Parathyroid adenoma (tissue), 2 donors: ENCODE measurements at regions not wholly inside any gene's neighbourhood (a gene's known extent, or its start where the extent isn't known, plus 50 kb on each side); places are given as distances from the start of the nearest gene placed in this dataset.

Experiments used
- H2AFZ ChIP-seq: fragments of 300-600 bp; sonication (generic); one replicate; pipeline ENCODE4 v1.7.0; 2017; ENCODE audit warnings: antibody characterized with exemption, mild to moderate bottlenecking
- H3K27ac ChIP-seq: fragments of 300-600 bp; sonication (generic); one replicate; pipeline ENCODE4 v1.7.0; 2017
- H3K27me3 ChIP-seq: fragments of 300-600 bp; sonication (generic); one replicate; pipeline ENCODE4 v1.7.0; 2017; ENCODE audit warnings: low read length; ENCODE audit not compliant: control insufficient read depth, insufficient read depth
- H3K36me3 ChIP-seq: fragments of 300-600 bp; sonication (generic); one replicate; pipeline ENCODE4 v1.7.0; 2017; ENCODE audit warnings: low read length; ENCODE audit not compliant: control insufficient read depth, insufficient read depth
- H3K4me1 ChIP-seq: fragments of 300-600 bp; sonication (generic); one replicate; pipeline ENCODE4 v1.7.0; 2017; ENCODE audit warnings: control low read depth
- H3K4me2 ChIP-seq: fragments of 300-600 bp; sonication (generic); one replicate; pipeline ENCODE4 v1.7.0; 2017; ENCODE audit warnings: low read length
- H3K4me3 ChIP-seq: fragments of 300-600 bp; sonication (generic); one replicate; pipeline ENCODE4 v1.7.0; 2017; ENCODE audit warnings: low read depth, low read length
- H3K79me2 ChIP-seq: fragments of 300-600 bp; sonication (generic); one replicate; pipeline ENCODE4 v1.7.0; 2017; ENCODE audit warnings: control low read depth
- H3K9ac ChIP-seq: fragments of 300-600 bp; sonication (generic); one replicate; pipeline ENCODE4 v1.7.0; 2017; ENCODE audit warnings: mild to moderate bottlenecking
- H3K9me3 ChIP-seq: fragments of 300-600 bp; sonication (generic); one replicate; pipeline ENCODE4 v1.7.0; 2017; ENCODE audit warnings: low read length; ENCODE audit not compliant: control insufficient read depth
- CTCF ChIP-seq: fragments of 300-600 bp; sonication (generic); IDR thresholded peaks from one replicate; pipeline ENCODE4 v1.7.0; 2017; ENCODE audit warnings: antibody characterized with exemption, mild to moderate bottlenecking
- donor health status: primary hyperparathyroidism.

- no peak overlapping the region for H3K27ac ChIP-seq
- H3K27me3 ChIP-seq: no peaks in the 10 kb centered on the region
- no peaks in the 10 kb centered on the region for H3K9me3 ChIP-seq
- no peaks in the 10 kb centered on the region for H3K79me2 ChIP-seq
- no peaks in the 10 kb centered on the region for H3K4me1 ChIP-seq
- no peak for TF ChIP-seq CTCF
- H3K4me3 ChIP-seq: no peak overlapping the region
- no peak overlapping the region for H2AFZ ChIP-seq
- H3K9ac ChIP-seq: no peak overlapping the region
- no peaks in the 10 kb centered on the region for H3K36me3 ChIP-seq
- H3K4me2 ChIP-seq: no peak overlapping the region
Observed at GRCh38 chr15:72934921-72935320, 117.3 kb upstream of the NEO1 start.

- H3K36me3 ChIP-seq: no peaks in the 10 kb centered on the region
- H3K9me3 ChIP-seq: no peaks in the 10 kb centered on the region
- H3K4me3 ChIP-seq: no peak overlapping the region
- no peak overlapping the region for H2AFZ ChIP-seq
- no peak for TF ChIP-seq CTCF
- no peaks in the 10 kb centered on the region for H3K79me2 ChIP-seq
- no peaks in the 10 kb centered on the region for H3K4me1 ChIP-seq
- no peak overlapping the region for H3K27ac ChIP-seq
- no peak overlapping the region for H3K9ac ChIP-seq
- H3K4me2 ChIP-seq: no peak overlapping the region
- no peaks in the 10 kb centered on the region for H3K27me3 ChIP-seq
Observed at GRCh38 chr15:72933976-72934375, 118.3 kb upstream of the NEO1 start.

GRCh38 chr15:72932472-72932871, 119.8 kb upstream of the NEO1 start:
- H3K4me3 ChIP-seq: no peak overlapping the region
- H3K27ac ChIP-seq: no peak overlapping the region
- H3K9ac ChIP-seq: no peak overlapping the region
- H3K79me2 ChIP-seq: no peaks in the 10 kb centered on the region
- H2AFZ ChIP-seq: no peak overlapping the region
- H3K27me3 ChIP-seq: no peaks in the 10 kb centered on the region
- TF ChIP-seq CTCF: no peak
- H3K4me2 ChIP-seq: no peak overlapping the region
- no peaks in the 10 kb centered on the region for H3K9me3 ChIP-seq
- H3K4me1 ChIP-seq: no peaks in the 10 kb centered on the region
- no peaks in the 10 kb centered on the region for H3K36me3 ChIP-seq

GRCh38 chr15:72927451-72927850, 124.8 kb upstream of the NEO1 start:
- Histone ChIP-seq H3K79me2 (no peaks in the 10 kb centered on the region), H3K4me3 (no peak overlapping the region), H3K4me2 (no peak overlapping the region), H3K27ac (no peak overlapping the region), H3K27me3 (no peaks in the 10 kb centered on the region), H3K4me1 (no peaks in the 10 kb centered on the region), H3K36me3 (no peaks in the 10 kb centered on the region), H2AFZ (no peak overlapping the region), H3K9ac (no peak overlapping the region), H3K9me3 (no peaks in the 10 kb centered on the region)
- no peak for TF ChIP-seq CTCF

GRCh38 chr15:72925661-72926060, 126.6 kb upstream of the NEO1 start:
- Histone ChIP-seq H3K27me3 (no peaks in the 10 kb centered on the region), H3K9ac (no peak overlapping the region), H3K79me2 (no peaks in the 10 kb centered on the region), H2AFZ (no peak overlapping the region), H3K27ac (no peak overlapping the region), H3K4me2 (no peak overlapping the region), H3K4me3 (no peak overlapping the region), H3K4me1 (no peaks in the 10 kb centered on the region), H3K36me3 (no peaks in the 10 kb centered on the region), H3K9me3 (no peaks in the 10 kb centered on the region)
- no peak for TF ChIP-seq CTCF
